Activated CD4-positive, alpha-beta T cell treated with anti-CD3 and anti-CD28 coated beads, Interleukin-10, Interleukin-2, amounts not matched to agents 100 ng/mL and 50 ng/mL, durations not matched to agents 16 hours and 8 hours (primary cell): ENCODE measurements at regions not wholly inside any gene's neighbourhood (a gene's known extent, or its start where the extent isn't known, plus 50 kb on each side); places are given as distances from the start of the nearest gene placed in this dataset.
"Not testable (repeated sequence)": the region's sequence is repeated elsewhere in the genome, so short reads cannot be mapped to it uniquely, and the experiment has no call there.

Experiments used
- DNase-seq: peaks from one replicate; pipeline ENCODE4 v3.0.0-alpha.2; 2020

DNA sequence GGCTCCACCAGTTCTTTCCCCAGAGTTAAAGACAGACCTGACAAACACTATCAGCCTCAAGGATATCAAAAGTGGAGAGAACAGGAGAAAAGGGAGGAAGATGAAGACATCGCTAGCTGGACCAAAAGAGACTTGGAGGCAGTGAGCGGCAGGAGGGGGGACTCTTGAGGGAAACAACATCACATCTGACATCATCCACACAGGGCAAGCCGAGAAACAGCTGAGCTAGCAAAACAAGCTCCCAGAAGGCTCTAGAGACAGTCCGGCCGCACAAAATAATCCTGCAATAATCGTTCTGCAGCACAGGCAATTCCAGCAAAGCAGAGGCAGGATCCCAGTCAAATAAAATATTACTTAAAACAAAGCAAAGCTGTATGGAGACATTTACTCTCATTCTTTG is 239.8 kb downstream of the EN1 start:
- no peak for DNase-seq

DNA sequence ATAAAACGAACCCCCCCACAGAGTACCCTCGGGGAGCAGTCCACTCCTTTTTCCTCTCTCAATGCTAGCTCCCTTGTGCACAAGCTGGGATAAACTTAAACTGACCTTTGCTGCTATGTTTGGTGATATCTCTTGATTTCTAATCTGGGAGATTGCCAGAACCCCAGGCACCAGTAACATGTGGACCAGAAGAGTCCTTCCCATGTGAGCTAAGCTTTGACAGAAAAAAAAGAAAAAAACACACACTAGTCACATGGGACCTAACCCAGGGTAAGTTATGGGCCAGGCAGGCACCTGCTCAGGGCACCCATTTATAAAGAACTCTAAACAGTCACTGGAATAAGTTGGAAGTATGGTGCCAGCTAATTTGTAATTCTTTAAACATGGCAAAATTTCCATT is 242.6 kb downstream of the EN1 start:
- DNase-seq = no peak

- no peak for DNase-seq
These were observed 243.1 kb downstream of the EN1 start for GRCh38 chr2:118604371-118604770.

GRCh38 chr2:118599141-118599540 is 248.3 kb downstream of the EN1 start:
- DNase-seq = no peak

DNA sequence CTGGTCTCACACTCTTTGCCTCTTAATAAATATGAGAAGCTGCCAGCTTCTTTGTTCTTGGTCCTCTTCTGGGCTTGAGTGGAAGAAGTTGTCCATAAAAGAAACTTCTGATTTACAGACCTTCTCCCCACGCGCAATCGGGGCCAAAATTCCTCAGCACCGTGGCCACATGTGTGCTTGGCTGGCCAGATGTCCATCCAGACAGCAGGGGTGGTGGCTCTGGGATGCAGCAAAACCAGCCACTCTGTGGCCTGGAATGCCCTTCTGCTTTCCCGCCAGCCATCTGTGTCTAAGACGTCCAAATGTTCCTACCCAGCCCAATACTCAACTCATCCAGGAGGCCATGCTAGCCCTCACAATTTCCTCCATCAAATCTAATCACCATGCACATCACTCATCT is 250.8 kb downstream of the EN1 start:
- DNase-seq = no peak

GRCh38 chr2:118593257-118593656 is 254.2 kb downstream of the EN1 start:
- DNase-seq = no peak

DNA sequence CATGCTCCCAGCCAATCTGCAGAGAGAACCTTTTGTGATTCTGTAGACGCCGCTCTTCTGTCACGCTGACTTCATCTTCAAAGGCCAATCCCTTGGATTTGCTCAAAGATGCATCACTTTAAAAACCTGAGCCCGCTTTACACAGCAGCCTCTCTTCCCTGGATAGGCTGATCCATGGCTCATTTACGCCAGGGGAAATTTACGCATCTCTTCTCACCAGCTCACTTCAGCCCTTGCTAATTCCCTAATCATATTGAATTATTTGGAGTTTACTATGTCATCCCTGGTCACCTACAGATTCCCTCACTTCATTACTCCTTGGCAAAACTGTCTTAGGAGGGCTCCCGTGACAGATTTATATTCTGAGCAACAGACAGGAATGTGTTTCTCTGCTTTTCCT is 256.2 kb downstream of the EN1 start:
- no peak for DNase-seq

GRCh38 chr2:118589721-118590120 is 257.7 kb downstream of the EN1 start:
- DNase-seq = no peak

GRCh38 chr2:118588850-118589249 is 258.6 kb downstream of the EN1 start:
- DNase-seq = no peak

DNA sequence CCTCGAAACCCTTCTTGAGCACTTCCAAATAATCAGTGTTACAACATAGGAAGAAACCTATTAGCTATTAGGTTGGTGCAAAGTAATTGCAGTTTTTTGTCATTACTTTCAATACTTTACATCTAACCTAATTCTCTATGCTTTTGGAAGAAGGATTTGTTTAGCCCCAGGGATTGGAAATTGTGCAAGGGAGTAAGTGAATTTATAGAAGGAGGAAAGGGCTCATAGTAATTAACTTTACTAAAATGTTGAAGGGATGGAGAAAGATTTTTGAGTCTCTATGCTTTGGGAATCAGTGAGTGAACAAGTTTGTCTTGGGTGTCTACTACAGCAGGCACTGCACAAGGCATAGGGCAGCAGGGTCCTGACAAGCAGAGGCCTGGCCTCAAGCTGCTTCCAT is 261.1 kb downstream of the EN1 start:
- DNase-seq = no peak

- DNase-seq = no peak
These were observed 262.6 kb downstream of the EN1 start for GRCh38 chr2:118584877-118585276.

DNA sequence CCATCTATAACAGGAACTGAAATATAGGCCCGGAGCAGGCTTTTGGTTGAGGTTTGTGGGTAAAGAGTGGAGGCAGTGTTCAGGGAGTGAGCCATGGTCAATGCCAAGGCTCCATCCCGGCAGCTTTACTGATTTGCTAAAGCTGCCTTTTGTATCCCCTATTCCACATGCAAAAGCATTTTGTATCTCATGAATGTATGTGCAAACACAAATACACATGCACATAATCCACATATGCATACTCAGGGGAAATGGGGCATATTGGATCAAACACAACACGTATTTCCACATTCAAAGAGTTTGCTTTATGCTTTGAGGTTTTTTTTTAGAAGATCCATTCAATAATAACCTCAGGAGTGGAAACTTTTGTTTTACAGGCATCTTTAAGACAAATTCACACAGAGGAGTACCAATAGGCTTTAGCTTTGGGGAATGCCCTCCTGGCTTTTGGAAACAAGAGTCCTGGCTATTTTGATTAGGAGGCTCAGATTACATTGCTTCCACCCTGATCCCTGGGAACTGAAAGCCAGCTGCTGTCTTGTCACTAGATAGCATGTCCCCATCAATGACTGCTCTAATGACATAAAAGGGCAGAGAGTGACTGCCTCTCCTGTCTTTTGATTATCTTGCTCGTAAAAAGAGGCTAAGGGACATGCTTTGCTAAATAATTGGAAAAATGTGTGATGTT is 263.2 kb downstream of the EN1 start:
- DNase-seq = no peak

- DNase-seq = no peak
These were observed 265.4 kb downstream of the EN1 start for GRCh38 chr2:118582058-118582457.

GRCh38 chr2:118580651-118581050 is 266.8 kb downstream of the EN1 start:
- no peak for DNase-seq

- no peak for DNase-seq
These were observed 267.3 kb downstream of the EN1 start for GRCh38 chr2:118580107-118580506.

- DNase-seq = no peak
These were observed 270.2 kb downstream of the EN1 start for GRCh38 chr2:118577202-118577601.

GRCh38 chr2:118576109-118576855 is 271.2 kb downstream of the EN1 start:
- DNase-seq = no peak

DNA sequence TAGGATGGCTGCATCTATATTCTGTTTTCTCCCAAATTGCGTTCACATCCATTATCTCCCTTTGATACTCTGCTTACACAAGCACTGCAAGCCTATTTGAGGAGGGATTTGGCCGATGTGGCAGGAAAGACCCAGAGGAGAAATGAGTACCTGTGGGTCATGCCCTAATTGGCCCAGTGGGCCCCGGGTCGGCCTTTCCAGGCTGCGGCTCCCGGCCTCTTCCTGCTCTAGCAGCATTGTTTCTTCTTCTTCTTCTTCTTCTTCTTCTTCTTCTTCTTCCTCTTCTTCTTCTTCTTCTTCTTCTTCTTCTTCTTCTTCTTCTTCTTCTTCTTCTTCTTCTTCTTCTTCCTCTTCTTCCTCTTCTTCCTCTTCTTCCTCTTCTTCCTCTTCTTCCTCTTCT is 275.1 kb downstream of the EN1 start:
- DNase-seq = not testable (repeated sequence)

DNA sequence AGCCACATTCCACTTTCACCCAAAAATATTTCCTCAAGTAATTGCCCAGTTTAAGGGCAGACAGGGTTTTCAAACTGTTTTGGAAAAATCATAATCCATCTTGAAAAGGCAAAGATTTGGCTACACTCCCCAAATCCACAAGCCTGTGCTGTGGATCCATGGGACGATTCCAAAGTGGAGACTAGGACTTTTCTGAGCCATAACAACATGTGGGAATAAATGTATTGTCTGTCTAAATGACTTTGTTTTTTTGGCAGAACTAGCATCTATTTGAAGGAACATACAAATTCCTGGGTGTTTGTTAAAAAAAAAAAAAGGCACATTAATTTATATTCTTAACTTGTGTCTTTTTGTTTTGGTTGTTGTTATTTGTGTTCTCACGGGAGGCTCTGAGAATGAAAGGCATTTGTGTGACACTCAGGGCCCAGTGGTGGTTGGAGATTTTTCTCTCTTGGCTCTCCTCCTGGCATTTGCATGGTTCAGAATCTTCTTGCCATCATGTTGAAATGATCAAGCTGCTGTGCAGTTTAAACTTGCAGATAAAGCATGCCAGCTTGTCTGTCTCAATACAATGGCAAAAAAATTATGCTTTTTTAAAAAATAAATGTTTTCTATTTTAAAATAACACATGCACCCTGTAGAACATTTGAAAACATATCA is 277.4 kb downstream of the EN1 start:
- no peak for DNase-seq

- DNase-seq = no peak
These were observed 278.7 kb downstream of the EN1 start for GRCh38 chr2:118568700-118569099.

GRCh38 chr2:118565786-118566540 is 281.5 kb downstream of the EN1 start:
- DNase-seq = no peak

- DNase-seq = no peak
These were observed 282.1 kb downstream of the EN1 start for GRCh38 chr2:118565301-118565700.

DNA sequence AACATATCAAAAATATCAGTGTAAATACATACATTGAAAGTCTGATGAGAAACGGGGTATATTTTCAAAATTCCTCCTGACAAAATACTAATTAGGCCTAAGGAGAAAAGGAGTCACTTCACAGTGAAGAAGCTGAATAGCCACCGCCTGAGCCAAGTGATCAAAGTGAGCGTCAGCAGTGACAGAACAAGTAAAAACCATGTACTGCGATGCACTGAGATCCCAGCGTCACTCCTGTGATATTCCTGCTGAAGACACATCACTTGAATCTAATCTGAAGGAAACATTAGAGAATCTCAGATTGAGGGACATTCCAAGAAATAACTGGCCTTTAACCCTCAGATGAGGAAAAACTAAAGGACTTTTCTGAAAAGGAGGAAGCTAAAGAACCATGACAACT is 285.3 kb downstream of the EN1 start:
- no peak for DNase-seq
